Fibroblast of skin of back (primary cell): ENCODE measurements at regions not wholly inside any gene's neighbourhood (a gene's known extent, or its start where the extent isn't known, plus 50 kb on each side); places are given as distances from the start of the nearest gene placed in this dataset.
A peak's percentile ranks its signal among the peaks of the same experiment; 100 is the strongest.

Experiments
- DNase-seq: peaks from one replicate; pipeline ENCODE4 v3.0.0-alpha.2; 2013

GRCh38 chr3:168362661-168363247 is 267.0 kb upstream of the GOLIM4 start:
- no peak for DNase-seq

- DNase-seq: no peak
Observed at GRCh38 chr3:168362156-168362555, 266.4 kb upstream of the GOLIM4 start.

GRCh38 chr3:168360993-168361392 is 265.3 kb upstream of the GOLIM4 start:
- no peak for DNase-seq

GRCh38 chr3:168342946-168343850 is 247.5 kb upstream of the GOLIM4 start:
- DNase-seq: no peak

- peak; percentile 2 for DNase-seq
Observed at GRCh38 chr3:168341956-168342936, 246.5 kb upstream of the GOLIM4 start.

GRCh38 chr3:168341192-168341815 is 245.6 kb upstream of the GOLIM4 start:
- DNase-seq: peak; percentile 88

GRCh38 chr3:168338161-168338560 is 242.4 kb upstream of the GOLIM4 start:
- no peak for DNase-seq

- DNase-seq: no peak
Observed at GRCh38 chr3:168336276-168336675, 240.6 kb upstream of the GOLIM4 start.

GRCh38 chr3:168333410-168333935 is 237.7 kb upstream of the GOLIM4 start:
- no peak for DNase-seq

GRCh38 chr3:168331756-168332155 is 236.0 kb upstream of the GOLIM4 start:
- DNase-seq: no peak

GRCh38 chr3:168330983-168331382 is 235.3 kb upstream of the GOLIM4 start:
- no peak for DNase-seq

GRCh38 chr3:168327856-168328255 is 232.1 kb upstream of the GOLIM4 start:
- DNase-seq: no peak

- DNase-seq: no peak
Observed at GRCh38 chr3:168325684-168326083, 230.0 kb upstream of the GOLIM4 start.

- DNase-seq: peak; percentile 30
Observed at GRCh38 chr3:168322941-168323340, 227.2 kb upstream of the GOLIM4 start.

- DNase-seq: no peak
Observed at GRCh38 chr3:168314166-168314565, 218.4 kb upstream of the GOLIM4 start.

- no peak for DNase-seq
Observed at GRCh38 chr3:168312984-168313383, 217.3 kb upstream of the GOLIM4 start.

- DNase-seq: no peak
Observed at GRCh38 chr3:168307893-168308292, 212.2 kb upstream of the GOLIM4 start.

- DNase-seq: no peak
Observed at GRCh38 chr3:168295027-168295426, 199.3 kb upstream of the GOLIM4 start.

GRCh38 chr3:168292296-168292695 is 196.6 kb upstream of the GOLIM4 start:
- DNase-seq: no peak

GRCh38 chr3:168289471-168290008 is 193.8 kb upstream of the GOLIM4 start:
- no peak for DNase-seq

- DNase-seq: no peak
Observed at GRCh38 chr3:168288511-168289401, 193.0 kb upstream of the GOLIM4 start.
